ENCODE measurements at regions not wholly inside any gene's neighbourhood (a gene's known extent, or its start where the extent isn't known, plus 50 kb on each side); places are given as distances from the start of the nearest gene placed in this dataset.
"Not testable (repeated sequence)": the region's sequence is repeated elsewhere in the genome, so short reads cannot be mapped to it uniquely, and the experiment has no call there.

- CTCF ChIA-PET: interaction anchor here (0.7 kb wide), 1 partner anchor 565 kb away, joined by 3 read pairs; no protein-coding TSS in a partner anchor
- TF ChIP-seq, protein P1, sequence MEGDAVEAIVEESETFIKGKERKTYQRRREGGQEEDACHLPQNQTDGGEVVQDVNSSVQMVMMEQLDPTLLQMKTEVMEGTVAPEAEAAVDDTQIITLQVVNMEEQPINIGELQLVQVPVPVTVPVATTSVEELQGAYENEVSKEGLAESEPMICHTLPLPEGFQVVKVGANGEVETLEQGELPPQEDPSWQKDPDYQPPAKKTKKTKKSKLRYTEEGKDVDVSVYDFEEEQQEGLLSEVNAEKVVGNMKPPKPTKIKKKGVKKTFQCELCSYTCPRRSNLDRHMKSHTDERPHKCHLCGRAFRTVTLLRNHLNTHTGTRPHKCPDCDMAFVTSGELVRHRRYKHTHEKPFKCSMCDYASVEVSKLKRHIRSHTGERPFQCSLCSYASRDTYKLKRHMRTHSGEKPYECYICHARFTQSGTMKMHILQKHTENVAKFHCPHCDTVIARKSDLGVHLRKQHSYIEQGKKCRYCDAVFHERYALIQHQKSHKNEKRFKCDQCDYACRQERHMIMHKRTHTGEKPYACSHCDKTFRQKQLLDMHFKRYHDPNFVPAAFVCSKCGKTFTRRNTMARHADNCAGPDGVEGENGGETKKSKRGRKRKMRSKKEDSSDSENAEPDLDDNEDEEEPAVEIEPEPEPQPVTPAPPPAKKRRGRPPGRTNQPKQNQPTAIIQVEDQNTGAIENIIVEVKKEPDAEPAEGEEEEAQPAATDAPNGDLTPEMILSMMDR (conservative IDR thresholded peaks at IDR 0.05; ENCODE audit: low read depth): no peak
- POLR2A ChIA-PET (ENCODE audit: low non-redundant PET): no interaction called here
- no peak overlapping the region for H3K27ac ChIP-seq
- no peak for DNase-seq (ENCODE audit: low spot score)
Observed at GRCh38 chr1:176315519-176316220, 108.6 kb upstream of the COP1 start.

GRCh38 chr1:176296602-176297001 lies 89.5 kb upstream of the COP1 start:
- DNase-seq (ENCODE audit: low spot score); CTCF ChIA-PET: not testable (repeated sequence)

DNA sequence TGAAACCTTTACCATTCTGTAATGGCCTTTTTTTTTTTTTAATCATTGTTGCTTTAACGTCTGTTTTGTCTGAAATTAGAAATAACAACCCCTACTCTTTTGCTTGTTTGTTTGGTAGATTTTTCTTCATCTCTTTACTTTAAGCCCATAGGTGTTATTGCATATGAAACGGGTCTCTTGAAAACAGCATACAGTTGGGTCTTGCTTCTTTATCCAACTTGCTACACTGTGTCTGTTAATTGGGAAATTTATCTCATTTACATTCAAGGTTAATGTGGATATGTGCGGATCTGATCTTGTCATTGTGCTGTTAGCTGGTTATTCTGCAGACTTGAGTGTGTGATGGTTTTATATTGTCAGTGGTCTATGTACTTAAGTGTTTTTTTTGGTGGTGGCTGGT lies 78.9 kb upstream of the COP1 start:
- H3K27ac ChIP-seq: no peak overlapping the region
- ChIA-PET CTCF (no interaction called here), POLR2A (ENCODE audit: low non-redundant PET) (no interaction called here)
- no peak for DNase-seq (ENCODE audit: low spot score)
- TF ChIP-seq, protein P1 (conservative IDR thresholded peaks at IDR 0.05; ENCODE audit: low read depth): no peak

More at GRCh38 chr1:176296602-176297001, 89.5 kb upstream of the COP1 start:
- POLR2A ChIA-PET (ENCODE audit: low non-redundant PET); H3K27ac ChIP-seq: not testable (repeated sequence)

GRCh38 chr1:176271572-176271971 lies 64.5 kb upstream of the COP1 start:
- H3K27ac ChIP-seq: no peak overlapping the region
- DNase-seq (ENCODE audit: low spot score): no peak
- TF ChIP-seq, protein P1 (conservative IDR thresholded peaks at IDR 0.05; ENCODE audit: low read depth): no peak
- ChIA-PET POLR2A (ENCODE audit: low non-redundant PET) (no interaction called here), CTCF (no interaction called here)
